ENCODE measurements at regions not wholly inside any gene's neighbourhood (a gene's known extent, or its start where the extent isn't known, plus 50 kb on each side); places are given as distances from the start of the nearest gene placed in this dataset.
"Not testable (repeated sequence)": the region's sequence is repeated elsewhere in the genome, so short reads cannot be mapped to it uniquely, and the experiment has no call there.

DNA sequence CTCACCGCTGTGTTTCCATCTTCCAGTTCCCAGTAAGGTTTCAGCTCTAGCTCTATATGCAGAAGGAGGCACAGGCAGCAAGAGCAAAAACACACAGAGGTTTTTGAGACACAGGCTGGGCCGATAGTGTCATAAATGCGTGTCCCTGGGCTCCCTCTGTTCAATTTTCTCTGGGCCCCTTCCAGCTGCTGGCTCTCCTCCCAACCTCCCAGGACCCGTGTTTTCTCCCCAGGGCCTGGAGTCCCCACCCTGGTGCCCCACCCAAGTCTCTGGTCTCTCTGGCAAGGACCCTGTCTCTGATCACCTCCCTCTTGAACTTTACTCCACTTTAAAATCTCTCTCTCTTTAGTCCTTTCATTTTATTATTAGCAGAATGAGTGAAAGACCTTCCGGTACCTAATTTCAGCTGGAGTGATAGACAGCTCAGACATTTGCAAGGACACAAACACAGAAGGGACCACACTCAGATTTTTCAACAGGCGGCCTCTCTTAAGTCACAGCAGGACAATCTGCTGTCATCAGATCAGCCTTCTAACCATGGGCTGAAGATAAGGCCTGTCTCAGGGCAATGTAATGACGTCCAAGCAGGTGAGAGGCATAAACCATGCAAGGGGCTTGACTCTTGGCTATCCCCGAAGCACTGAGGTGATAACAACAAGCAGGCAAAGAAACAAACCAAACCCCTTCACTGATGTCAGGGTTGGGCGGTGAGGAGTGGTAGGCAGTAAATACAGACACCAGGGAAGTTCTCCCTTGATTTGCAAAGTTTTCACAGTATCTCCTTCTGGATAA lies 190.0 kb upstream of the IRS2 start:
- no peak for DNase-seq

DNA sequence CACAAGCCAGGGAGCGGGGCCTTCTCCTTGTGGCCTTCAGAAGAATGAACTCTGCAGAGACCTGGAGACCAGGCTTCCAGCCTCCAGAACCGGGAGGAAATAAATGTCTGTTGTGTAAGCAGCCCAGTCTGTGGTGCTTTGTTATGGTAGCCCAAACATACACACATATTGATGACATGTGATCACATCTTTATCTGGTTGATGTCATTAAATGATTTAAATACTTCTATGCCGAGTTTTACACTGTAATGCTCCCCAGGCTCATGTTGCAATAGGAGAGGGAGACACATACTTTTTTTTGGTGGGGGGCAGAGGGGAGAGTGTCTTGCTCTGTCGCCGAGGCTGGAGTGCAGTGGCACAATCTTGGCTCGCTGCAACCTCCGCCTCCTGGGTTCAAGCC lies 188.0 kb upstream of the IRS2 start:
- no peak for DNase-seq

DNA sequence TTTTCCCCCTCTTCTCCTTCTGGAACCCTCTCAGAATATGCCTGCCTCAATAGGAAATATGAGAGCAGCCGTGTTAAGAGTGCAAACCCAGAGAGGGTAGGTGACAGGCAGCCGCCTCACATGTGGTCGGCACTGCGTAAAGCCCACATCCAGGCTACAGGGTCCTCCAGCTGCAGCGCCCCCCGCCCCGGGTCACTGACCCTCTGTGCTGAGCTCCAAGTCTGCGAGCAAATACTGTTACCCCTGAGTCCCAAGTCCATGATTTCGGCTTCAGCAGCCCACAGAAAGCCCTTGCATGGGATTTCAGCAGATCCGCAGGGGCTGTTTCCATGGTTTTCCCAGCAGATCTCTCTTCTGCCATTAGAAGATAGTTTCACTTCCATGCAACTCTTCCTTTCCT lies 186.9 kb upstream of the IRS2 start:
- DNase-seq = no peak

DNA sequence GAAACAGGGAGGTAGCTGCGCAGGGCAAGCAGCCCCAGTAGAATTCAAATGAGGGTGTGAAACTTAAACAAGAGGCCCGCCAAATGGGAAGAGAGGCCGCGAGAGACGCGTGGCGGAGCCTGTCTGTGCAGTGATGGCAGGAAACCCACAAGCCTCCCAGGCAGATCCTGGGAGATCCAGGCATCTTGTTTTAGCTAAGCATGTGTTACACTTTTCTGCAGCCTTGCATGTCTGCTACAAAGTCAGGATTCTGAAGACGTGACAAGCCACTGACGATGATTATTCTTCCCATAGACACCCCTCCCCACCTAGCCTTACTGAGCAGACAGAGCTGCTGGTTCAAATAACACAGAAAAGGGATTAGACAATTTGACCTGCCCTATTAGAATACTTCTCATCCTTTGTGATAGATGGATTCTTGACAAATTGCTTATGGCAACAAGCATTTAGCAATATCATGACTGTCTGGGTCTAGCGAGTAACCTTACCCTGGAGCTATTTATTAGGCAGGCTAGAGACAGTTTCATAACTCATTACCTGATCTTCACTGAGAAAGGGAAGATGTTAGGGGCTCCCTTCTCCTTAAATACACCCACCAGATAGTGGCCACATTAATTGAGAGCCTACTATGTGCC lies 185.2 kb upstream of the IRS2 start:
- DNase-seq = no peak

DNA sequence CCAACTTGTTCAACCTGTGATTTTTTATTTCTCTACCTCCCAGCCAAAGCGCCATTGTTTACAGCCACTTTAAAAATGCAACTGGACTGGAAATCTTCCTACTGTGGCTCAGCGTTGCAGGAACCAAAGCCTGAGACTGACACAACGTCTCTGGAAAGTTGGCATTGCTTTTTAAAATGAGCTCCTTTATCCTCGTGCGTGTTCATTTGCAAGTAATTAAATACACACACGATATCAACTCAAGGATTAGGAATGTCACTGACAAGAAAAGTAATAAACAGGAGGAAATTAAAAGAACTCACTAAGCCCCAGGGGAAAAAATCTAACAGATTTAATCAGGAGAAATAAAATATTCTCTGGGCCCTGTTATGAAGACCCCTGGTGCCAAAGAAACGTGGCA lies 184.6 kb upstream of the IRS2 start:
- DNase-seq = no peak

DNA sequence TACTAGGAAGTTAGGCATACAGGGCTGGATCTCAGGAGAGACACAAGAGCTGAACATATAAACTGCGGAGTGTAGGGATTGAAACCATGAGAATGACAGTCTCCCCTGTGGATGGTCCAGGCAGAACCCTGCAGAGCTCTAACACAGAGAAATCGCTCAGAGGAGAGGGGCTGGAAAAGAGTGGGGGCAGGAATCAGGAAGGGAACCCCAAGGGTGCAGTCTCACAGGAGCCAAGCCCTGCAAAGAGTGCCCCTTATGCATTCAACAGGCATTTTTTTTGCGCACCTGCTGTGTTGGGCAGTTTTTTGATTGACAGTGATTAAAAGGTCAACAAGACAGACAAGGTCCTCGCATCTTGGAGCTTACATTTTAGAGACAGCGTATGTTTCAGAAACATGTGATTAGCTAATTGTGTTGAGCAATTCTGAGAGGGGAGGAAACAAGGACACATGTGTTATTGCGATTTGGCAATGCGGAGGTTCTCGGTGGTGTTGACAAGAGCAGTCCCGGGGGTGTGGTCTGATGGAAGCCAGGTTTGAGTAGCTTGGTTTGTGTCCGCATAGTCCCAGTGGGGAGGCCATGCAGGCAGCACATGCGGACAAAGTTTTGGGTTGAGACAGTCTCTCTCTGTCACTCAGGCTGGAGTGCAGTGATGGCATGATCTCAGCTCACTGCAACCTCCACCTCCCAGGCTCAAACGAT lies 182.6 kb upstream of the IRS2 start:
- DNase-seq = no peak

DNA sequence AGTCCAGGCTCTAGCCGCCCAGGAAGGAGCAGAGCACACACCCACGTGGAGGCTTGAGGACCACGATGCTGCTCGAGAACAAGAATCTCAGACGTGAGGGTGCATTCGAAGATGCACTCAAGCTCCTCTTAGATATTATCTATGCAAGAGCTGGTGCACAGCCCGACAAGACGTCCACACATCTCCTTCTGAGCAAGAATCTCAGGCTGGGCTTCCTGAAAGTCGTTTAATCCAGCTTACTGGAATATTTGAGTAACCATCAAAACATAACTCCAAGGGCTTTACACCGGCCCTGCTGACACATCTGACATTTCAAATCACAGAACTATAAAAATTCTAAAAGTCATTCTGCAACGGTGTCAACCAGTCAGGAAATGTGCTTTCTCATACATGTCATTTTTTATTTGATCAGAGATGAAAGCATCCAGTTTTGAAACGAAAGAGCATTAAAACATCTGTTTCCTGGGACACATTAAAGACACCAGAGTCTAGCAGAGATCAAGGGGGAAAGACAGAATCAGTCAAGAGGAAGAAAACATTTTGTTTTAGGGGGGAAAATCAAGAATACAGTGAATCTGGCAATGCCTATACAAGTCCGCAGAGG lies 177.7 kb upstream of the IRS2 start:
- no peak for DNase-seq

DNA sequence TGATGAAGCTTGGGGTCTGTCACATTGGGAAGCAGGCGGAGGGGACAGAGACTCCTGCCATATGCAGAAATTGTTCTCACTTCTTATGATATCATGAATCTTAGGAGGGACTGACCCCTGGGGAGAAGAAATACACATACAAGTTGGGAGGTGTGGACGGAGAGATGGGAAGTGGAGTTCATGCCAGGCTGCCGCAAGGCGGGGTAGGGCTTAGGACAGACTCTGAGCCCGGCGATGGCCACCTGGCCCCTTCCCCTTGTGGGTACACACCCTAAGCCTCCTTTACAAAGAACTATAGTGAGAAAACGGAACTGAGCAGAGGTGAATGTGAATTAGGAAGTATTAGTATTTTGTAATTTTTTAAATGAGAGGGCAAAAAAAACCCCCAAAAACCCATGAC lies 177.0 kb upstream of the IRS2 start:
- DNase-seq = no peak

DNA sequence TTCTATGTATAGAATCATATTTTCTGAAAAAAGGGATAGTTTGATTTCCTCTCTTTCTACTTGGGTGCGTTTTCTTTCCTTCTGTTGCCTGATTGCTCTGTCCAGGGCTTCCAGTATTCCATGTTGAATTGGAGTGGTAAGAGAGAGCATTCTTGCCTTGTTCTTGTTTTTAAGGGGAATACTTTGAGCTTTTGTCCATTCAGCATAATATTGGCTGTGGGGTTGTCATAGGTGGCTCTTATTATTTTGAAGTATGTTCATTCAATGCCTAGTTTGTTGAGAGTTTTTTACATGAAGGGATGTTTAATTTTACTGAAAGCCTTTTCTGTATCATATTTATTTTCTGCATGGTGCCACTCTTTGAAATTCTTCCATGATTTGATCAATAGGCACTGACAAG lies 173.5 kb upstream of the IRS2 start:
- DNase-seq = no peak

DNA sequence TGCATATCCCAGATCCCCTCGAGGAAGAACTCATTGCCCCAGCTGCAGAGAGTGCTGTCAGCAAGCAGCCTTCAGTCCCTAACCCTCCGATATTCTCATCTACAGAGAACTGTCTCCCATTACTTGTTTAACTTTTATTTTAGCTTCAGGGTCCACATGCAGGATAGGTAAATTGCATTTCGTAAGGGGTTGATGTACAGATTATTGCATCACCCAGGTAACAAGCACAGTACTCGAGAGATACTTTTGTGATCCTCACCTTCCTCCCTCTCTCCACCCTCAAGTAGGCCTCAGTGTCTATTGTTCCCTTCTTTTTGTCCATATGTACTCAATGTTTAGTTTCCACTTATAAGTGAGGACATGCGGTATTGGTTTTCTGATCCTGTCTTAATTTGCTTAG lies 171.5 kb upstream of the IRS2 start:
- no peak for DNase-seq

DNA sequence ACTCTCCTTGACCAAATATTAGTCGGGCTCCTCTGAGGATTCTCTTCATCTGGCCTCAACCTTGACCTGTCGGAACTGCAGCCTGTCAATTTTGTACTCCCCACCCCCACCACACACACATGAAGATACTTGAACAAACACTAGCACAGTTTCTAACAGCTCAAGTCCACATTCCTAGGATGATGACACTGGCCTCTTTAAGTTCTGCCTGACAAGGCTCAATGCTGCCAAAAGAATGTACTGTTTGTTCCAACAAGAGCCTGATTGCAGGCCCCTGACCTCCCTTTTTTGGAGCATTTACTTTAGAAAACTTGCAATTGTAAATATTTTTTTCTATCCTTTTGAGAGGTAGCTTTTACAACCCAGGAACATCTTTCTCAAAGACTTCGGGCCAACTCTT lies 169.2 kb upstream of the IRS2 start:
- no peak for DNase-seq

DNA sequence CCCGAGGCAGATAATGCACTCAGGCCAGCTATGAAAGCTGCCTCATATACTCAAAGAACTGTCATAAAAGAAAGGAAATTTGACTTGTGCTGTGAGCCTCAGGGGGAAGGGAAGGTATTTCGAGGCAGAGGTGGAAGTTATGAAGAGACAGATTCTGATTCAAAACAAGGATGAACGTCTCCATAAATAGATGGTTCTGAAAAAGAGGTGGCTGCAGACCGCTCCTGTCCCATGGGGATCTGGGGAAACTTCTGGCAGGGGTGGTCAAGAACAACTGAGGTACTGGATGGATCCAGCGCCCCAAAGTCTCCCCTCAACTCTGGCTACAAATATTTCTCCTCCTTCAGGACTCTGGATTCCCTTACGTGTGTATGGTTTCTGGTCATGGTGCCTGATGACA lies 168.1 kb upstream of the IRS2 start:
- no peak for DNase-seq

DNA sequence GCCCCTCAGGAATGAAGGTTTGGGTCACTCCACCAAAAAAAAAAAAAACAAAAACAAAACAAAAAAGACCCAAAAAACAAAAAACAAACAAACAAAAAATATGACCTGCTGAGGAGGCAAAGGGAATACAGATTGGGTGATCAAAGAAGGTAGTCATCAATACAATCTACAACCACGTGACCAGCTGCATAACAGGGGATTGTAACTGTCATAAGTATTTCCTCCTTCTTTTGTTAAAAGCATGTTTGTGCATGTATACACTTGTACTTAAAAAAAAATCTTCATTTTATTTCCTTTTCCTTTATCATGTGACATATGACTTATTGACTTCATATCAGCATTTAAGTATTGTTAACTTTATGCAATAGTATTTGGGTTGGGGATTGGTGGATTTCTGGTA lies 165.1 kb upstream of the IRS2 start:
- DNase-seq = no peak

DNA sequence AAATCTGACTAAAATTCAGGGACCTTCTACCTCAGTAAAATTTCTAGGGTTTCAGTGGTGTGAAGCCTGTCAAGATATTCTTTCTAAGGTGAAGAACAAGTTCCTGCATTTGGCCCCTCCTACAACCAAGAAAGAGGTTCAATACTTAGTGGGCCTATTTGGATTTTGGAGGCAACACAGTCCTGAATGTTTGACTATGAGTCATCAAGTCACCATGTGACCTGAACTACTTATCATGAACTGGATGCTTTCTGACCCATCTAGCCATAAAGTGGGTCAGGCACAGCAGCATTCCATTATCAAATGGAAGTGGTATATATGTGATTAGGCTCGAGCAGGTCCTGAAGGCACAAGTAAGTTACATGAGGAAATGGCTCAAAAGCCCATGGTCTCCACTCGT lies 163.0 kb upstream of the IRS2 start:
- no peak for DNase-seq

DNA sequence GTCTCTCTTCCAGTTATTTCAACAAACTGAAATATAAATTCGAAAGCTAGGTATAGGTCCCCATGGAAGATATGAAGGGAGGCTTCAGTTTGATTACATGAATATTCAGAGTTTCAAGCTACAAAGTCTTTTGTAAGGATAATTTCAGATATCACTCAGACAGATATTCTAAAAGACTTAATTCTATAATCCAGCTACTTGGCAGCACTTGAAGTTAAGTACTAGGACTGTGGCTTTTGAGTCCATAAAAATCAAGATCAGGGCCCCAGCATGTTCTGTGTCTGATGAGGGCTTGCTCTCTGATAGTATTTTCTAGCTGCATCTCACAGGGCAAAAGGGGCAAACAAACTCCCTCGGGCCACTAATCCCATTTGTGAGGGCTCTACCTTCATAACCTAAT lies 160.6 kb upstream of the IRS2 start:
- DNase-seq = no peak

DNA sequence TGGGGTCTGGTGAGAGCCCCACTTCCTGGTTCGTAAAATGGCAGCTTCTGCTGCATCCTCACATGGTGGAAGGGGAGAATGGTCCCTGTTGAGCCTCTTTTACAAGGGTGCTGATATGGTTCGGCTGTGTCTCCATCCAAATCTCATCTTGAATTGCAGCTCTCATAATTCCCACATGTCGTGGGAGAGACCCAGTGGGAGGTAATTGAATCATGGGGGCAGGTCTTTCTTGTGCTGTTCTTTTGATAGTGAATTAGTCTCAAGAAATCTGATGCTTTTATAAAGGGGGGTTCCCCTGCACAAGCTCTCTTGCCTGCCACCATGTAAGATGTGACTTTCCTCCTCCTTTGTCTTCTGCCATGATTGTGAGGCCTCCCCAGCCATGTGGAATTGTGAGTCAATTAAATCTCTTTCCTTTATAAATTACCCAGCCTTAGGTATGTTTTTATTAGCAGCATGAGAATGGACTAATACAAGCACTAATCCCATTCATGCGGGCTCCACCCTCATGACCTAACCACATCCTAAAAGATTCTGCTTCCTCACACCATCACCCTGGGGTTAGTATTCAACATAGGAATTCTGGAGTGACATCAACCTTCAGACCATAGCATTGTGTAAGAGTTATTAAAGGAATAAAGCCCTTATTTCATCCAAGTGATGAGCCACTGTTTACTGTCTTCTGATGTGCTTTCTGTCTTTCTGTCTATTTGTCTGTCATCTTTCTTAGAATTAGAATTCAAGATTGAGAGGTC lies 159.0 kb upstream of the IRS2 start:
- DNase-seq = no peak

DNA sequence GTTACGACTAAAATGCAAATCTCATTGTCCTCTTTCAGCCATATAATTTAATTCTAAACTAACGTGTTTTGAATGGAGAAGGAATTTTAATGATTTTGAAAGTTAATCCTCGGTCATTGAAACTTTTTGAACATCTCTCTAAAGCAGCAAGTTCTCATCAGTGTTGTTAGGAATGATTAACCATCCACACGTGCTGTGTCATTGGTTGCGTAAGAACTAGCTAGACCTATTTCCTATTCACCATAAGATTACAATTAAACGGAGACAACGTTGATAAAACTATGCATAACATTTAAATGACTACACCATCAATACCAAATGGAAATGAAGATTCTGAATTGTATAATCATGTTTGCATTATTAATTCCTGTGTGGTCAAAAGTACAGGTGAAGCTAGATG lies 155.6 kb upstream of the IRS2 start:
- no peak for DNase-seq

DNA sequence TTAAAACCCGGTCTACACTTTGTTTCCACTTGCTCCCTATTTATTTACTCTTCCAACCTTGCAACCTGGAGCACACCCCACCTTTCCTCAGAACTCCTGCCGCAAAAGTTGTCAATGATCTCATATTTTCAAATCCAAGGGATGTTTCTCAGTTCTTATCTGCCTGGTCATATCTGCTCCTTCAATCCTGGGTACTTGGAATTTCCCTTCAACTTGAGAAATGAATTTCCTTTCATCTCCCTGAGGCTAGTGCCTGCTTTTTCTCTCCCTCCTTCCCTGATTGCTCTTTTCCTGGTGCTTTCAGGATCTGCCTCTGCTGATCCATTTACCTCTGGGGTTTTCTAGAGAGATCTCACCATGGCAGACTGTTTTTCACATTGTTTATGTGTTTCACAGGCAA lies 154.8 kb upstream of the IRS2 start:
- DNase-seq = no peak

DNA sequence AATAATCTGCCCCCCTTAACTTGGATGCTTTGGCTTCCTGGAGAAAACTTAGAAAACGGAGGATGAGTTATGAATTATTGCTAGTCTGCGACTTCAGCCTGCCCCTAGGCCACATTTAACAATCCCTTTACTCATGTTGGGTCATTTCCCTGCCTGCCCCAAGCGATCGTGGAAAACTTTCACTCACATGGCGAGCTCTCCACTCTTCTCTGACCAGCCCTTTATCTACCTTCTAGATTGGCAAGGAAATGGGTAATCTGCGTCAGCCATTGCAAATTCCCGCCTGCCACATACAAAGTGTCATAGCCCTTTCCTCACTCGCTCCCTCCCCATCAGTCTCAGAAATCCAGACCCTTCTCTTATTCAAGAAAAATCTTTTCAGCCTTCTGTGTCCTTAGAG lies 154.3 kb upstream of the IRS2 start:
- no peak for DNase-seq

DNA sequence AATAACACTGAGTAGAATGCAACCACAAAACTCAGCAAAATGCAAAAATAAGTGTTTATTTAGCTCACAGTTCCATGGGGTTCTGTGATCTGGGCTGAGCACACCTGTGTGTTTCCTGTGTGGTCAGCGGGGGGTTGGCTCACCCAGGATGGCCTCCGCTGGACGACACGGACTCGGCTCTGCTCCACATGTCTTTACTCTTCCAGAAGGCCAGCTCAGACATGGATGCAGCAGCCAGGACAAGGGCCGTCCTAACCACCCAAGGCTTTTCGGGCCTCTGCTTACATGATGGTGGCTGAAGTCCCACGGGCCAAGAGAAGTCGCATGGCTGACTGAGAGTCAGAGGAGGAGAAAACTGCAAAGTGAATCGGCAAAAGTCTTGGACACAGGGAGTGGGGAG lies 153.5 kb upstream of the IRS2 start:
- DNase-seq = no peak

DNA sequence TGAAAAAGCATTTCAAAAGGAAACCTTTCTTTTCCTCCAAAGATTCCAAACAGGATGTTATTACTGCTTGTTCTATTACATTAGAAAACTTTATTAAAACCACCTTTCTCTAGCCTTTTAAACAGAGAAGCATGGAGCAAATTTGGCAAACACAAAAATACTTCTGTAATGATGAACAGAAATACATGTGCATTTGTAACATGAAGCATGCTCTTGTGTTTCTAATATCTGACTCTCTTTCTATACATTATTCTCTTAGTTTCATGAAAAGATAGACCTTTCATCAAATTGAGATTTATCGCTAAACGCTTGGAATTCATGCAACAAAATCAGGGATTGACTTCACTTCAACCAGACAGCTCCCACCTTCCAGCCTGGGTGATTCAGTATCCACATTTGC lies 152.8 kb upstream of the IRS2 start:
- no peak for DNase-seq

DNA sequence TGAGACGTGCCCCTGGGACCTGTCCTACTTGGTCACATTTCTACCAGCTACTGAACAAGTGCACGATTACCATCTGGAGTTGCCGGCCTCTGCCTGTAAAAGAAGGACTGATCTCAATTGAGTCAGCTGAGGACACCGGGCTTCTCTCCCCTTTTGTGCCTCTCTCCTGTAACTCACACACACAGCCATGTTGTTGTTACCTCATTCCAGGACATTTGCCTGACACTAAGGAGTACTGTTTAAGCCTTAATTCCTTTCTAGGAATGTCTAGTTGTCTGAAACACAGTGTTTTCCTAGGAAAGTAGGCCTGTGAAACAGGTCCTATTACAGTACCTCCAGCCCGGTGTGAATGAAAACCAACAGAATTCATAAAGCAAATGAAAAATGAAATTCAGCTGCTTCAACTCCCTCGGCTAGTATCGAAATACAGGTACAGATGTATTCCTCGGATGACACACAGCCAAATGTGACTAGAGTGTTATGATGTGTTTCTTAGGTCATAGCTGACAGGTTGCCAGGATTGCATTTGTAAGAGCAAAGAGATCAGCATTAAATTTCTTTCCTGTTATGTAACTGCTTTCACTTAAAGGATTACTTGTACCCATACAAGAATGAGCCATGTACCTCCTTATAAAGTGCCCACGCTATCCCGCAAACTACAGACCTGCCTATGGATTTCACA lies 152.0 kb upstream of the IRS2 start:
- DNase-seq = no peak

DNA sequence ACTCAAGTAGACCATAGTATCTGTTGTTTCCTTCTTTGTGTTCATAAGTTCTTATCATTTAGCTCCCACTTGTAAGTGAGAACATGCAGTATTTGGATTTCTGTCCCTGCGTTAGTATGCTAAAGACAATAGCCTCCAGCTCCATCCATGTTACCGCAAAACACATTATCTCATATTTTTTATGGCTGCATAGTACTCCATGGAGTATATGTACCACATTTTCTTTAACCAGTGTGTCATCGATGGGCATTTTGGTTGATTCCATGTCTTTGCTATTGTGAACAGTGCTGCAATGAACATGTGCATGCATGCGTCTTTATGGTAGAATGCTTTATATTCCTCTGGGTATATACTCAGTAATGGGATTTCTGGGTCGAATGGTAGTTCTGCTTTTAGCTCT lies 148.1 kb upstream of the IRS2 start:
- not testable (repeated sequence) for DNase-seq
